ENCODE measurements at regions not wholly inside any gene's neighbourhood (a gene's known extent, or its start where the extent isn't known, plus 50 kb on each side); places are given as distances from the start of the nearest gene placed in this dataset.
"Not testable (repeated sequence)": the region's sequence is repeated elsewhere in the genome, so short reads cannot be mapped to it uniquely, and the experiment has no call there.

DNA sequence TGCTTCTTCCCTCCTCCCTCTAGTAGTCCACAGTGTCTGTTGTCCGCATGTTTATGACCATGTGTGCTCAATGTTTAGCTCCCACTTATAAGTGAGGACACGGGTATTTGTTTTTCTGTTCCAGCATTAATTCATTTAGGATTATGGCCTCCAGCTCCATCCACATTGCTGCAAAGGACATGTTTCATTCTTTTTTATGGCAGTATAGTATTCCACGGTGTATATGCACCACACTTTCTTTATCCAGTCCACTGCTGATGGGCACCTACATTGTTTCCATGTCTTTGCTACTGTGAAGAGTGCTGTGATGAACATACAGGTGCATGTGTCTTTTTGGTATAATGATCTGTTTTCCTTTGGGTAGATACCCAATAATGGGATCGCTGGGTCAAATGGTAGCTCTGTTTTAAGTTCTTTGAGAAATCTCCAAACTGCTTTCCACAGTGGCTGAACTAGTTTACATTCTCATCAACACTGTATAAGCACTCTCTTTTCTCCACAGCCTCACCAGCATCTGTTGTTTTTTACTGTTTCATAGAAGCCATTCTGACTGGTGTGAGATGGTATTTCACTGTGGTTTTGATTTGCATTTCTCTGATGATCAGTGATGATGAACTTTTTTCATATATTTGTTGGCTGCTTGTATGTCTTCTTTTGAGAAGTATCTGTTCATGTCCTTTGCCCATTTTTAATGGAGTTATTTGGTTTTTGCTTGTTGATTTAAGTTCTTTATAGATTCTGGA, 63.0 kb upstream of the SLC22A16 start:
- not testable (repeated sequence) for TF ChIP-seq CTCF (IDR thresholded peaks at IDR 0.05; ENCODE audit: insufficient read depth, low read length); GABPA (IDR thresholded peaks at IDR 0.05; ENCODE audit: low read depth); POLR2AphosphoS5 (IDR thresholded peaks at IDR 0.05; ENCODE audit: low read depth)
- TF ChIP-seq, protein P1, sequence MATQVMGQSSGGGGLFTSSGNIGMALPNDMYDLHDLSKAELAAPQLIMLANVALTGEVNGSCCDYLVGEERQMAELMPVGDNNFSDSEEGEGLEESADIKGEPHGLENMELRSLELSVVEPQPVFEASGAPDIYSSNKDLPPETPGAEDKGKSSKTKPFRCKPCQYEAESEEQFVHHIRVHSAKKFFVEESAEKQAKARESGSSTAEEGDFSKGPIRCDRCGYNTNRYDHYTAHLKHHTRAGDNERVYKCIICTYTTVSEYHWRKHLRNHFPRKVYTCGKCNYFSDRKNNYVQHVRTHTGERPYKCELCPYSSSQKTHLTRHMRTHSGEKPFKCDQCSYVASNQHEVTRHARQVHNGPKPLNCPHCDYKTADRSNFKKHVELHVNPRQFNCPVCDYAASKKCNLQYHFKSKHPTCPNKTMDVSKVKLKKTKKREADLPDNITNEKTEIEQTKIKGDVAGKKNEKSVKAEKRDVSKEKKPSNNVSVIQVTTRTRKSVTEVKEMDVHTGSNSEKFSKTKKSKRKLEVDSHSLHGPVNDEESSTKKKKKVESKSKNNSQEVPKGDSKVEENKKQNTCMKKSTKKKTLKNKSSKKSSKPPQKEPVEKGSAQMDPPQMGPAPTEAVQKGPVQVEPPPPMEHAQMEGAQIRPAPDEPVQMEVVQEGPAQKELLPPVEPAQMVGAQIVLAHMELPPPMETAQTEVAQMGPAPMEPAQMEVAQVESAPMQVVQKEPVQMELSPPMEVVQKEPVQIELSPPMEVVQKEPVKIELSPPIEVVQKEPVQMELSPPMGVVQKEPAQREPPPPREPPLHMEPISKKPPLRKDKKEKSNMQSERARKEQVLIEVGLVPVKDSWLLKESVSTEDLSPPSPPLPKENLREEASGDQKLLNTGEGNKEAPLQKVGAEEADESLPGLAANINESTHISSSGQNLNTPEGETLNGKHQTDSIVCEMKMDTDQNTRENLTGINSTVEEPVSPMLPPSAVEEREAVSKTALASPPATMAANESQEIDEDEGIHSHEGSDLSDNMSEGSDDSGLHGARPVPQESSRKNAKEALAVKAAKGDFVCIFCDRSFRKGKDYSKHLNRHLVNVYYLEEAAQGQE (IDR thresholded peaks at IDR 0.05; ENCODE audit: insufficient replicate concordance, low read depth) = not testable (repeated sequence)
